GM23338 (cell line): ENCODE measurements at regions not wholly inside any gene's neighbourhood (a gene's known extent, or its start where the extent isn't known, plus 50 kb on each side); places are given as distances from the start of the nearest gene placed in this dataset.

Experiments
- CREB1 ChIP-seq: fragments of 250-450 bp; sonication (Bioruptor Pico); IDR thresholded peaks from 2 replicates; pipeline ENCODE4 v1.5.0; 2020; ENCODE audit warnings: low read depth, mild to moderate bottlenecking, moderate library complexity
- EZH2 ChIP-seq: fragments of 200-600 bp; sonication (generic); IDR thresholded peaks from one replicate; pipeline ENCODE4 v1.8.0; 2017; ENCODE audit warnings: antibody characterized with exemption, mild to moderate bottlenecking, low read depth; ENCODE audit not compliant: unreplicated experiment
- EZH2phosphoT487 ChIP-seq: fragments of 200-600 bp; sonication (generic); IDR thresholded peaks from one replicate; pipeline ENCODE4 v1.8.1; 2018; ENCODE audit warnings: antibody characterized with exemption; ENCODE audit not compliant: unreplicated experiment
- POLR2AphosphoS5 ChIP-seq: IDR thresholded peaks from 2 replicates; pipeline ENCODE4 v1.6.1; 2016; ENCODE audit warnings: antibody characterized with exemption, low read depth
- STAT1 ChIP-seq: IDR thresholded peaks from one replicate; pipeline ENCODE4 v1.6.1; 2016; ENCODE audit warnings: antibody characterized with exemption; ENCODE audit not compliant: unreplicated experiment
- TF ChIP-seq, protein P1 (sequence below), 2 experiments: fragments of 200-600 bp in 1 of 2; sonication (generic) in 1 of 2; conservative IDR thresholded peaks; 2 replicates each; pipeline versions ENCODE4 v1.5.1 to v1.6.1; 2016 to 2017; ENCODE audit warnings: antibody characterized with exemption in 2 of 2, low read depth in 2 of 2, mild to moderate bottlenecking in 2 of 2, moderate library complexity in 1 of 2
- TF ChIP-seq, protein P2 (sequence below): IDR thresholded peaks from one replicate; pipeline ENCODE4 v1.6.1; 2018; ENCODE audit warnings: antibody characterized with exemption; ENCODE audit not compliant: unreplicated experiment
- TF ChIP-seq, protein P3 (sequence below): IDR thresholded peaks from 2 replicates; pipeline ENCODE4 v1.6.1; 2016; ENCODE audit warnings: antibody characterized with exemption

DNA sequence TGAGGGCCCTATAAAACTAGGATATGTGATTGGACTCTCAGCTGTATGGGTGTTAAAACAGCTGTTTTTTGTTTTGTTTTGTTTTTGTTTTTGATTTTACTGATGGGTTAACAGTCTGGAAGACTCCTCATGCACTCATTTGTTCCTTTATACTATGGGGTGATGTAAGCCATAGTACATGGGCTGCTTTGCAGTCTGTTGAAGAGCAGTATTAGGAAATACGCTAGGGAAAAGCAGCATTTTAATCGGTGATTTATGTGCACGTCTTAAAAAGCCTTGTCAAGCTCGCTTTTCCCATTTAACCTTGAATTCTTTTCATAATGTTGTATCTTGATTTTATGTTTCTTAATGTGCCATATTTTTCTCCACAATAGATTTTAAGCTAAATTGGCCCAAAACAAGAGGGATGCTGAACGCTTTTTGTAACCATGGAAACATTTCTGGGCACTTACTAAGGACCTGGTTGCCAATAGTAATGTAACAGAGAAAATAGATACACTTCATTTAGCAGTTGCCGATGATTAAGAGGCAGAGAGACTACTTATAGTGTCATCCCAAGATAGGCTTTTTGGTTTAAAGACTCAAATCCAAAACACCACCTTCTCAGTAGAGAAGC is 244.0 kb downstream of the SNAPC1 start:
- TF ChIP-seq, protein P1, sequence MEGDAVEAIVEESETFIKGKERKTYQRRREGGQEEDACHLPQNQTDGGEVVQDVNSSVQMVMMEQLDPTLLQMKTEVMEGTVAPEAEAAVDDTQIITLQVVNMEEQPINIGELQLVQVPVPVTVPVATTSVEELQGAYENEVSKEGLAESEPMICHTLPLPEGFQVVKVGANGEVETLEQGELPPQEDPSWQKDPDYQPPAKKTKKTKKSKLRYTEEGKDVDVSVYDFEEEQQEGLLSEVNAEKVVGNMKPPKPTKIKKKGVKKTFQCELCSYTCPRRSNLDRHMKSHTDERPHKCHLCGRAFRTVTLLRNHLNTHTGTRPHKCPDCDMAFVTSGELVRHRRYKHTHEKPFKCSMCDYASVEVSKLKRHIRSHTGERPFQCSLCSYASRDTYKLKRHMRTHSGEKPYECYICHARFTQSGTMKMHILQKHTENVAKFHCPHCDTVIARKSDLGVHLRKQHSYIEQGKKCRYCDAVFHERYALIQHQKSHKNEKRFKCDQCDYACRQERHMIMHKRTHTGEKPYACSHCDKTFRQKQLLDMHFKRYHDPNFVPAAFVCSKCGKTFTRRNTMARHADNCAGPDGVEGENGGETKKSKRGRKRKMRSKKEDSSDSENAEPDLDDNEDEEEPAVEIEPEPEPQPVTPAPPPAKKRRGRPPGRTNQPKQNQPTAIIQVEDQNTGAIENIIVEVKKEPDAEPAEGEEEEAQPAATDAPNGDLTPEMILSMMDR (conservative IDR thresholded peaks at IDR 0.05; ENCODE audit: low read depth in 2 of 2): no peak
- TF ChIP-seq EZH2phosphoT487 (no peak), POLR2AphosphoS5 (no peak), CREB1 (CRISPR knock-in tag) (no peak), EZH2 (no peak), STAT1 (no peak)
- TF ChIP-seq, protein P2, sequence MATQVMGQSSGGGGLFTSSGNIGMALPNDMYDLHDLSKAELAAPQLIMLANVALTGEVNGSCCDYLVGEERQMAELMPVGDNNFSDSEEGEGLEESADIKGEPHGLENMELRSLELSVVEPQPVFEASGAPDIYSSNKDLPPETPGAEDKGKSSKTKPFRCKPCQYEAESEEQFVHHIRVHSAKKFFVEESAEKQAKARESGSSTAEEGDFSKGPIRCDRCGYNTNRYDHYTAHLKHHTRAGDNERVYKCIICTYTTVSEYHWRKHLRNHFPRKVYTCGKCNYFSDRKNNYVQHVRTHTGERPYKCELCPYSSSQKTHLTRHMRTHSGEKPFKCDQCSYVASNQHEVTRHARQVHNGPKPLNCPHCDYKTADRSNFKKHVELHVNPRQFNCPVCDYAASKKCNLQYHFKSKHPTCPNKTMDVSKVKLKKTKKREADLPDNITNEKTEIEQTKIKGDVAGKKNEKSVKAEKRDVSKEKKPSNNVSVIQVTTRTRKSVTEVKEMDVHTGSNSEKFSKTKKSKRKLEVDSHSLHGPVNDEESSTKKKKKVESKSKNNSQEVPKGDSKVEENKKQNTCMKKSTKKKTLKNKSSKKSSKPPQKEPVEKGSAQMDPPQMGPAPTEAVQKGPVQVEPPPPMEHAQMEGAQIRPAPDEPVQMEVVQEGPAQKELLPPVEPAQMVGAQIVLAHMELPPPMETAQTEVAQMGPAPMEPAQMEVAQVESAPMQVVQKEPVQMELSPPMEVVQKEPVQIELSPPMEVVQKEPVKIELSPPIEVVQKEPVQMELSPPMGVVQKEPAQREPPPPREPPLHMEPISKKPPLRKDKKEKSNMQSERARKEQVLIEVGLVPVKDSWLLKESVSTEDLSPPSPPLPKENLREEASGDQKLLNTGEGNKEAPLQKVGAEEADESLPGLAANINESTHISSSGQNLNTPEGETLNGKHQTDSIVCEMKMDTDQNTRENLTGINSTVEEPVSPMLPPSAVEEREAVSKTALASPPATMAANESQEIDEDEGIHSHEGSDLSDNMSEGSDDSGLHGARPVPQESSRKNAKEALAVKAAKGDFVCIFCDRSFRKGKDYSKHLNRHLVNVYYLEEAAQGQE: no peak
- TF ChIP-seq, protein P3, sequence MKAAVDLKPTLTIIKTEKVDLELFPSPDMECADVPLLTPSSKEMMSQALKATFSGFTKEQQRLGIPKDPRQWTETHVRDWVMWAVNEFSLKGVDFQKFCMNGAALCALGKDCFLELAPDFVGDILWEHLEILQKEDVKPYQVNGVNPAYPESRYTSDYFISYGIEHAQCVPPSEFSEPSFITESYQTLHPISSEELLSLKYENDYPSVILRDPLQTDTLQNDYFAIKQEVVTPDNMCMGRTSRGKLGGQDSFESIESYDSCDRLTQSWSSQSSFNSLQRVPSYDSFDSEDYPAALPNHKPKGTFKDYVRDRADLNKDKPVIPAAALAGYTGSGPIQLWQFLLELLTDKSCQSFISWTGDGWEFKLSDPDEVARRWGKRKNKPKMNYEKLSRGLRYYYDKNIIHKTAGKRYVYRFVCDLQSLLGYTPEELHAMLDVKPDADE: no peak
